ENCODE measurements at regions not wholly inside any gene's neighbourhood (a gene's known extent, or its start where the extent isn't known, plus 50 kb on each side); places are given as distances from the start of the nearest gene placed in this dataset.
"Not testable (repeated sequence)": the region's sequence is repeated elsewhere in the genome, so short reads cannot be mapped to it uniquely, and the experiment has no call there.

- DNase-seq, result no peak
Observed at GRCh38 chr10:78464118-78464855, 430.6 kb downstream of the RPS24 start.

- DNase-seq, result no peak
Observed at GRCh38 chr10:78464856-78465267, 431.2 kb downstream of the RPS24 start.

- DNase-seq, result no peak
Observed at GRCh38 chr10:78465431-78465830, 431.8 kb downstream of the RPS24 start.

- DNase-seq, result no peak
Observed at GRCh38 chr10:78467496-78468106, 433.9 kb downstream of the RPS24 start.

GRCh38 chr10:78468731-78469130 lies 435.1 kb downstream of the RPS24 start:
- not testable (repeated sequence) for DNase-seq

- DNase-seq, result no peak
Observed at GRCh38 chr10:78470267-78471103, 436.8 kb downstream of the RPS24 start.

- no peak for DNase-seq
Observed at GRCh38 chr10:78471326-78471722, 437.7 kb downstream of the RPS24 start.

GRCh38 chr10:78471723-78472550 lies 438.3 kb downstream of the RPS24 start:
- DNase-seq, result no peak

GRCh38 chr10:78472551-78472890 lies 438.9 kb downstream of the RPS24 start:
- no peak for DNase-seq

- no peak for DNase-seq
Observed at GRCh38 chr10:78473006-78473405, 439.3 kb downstream of the RPS24 start.

- DNase-seq, result no peak
Observed at GRCh38 chr10:78474743-78475142, 441.1 kb downstream of the RPS24 start.

- DNase-seq, result no peak
Observed at GRCh38 chr10:78475437-78475836, 441.8 kb downstream of the RPS24 start.

- no peak for DNase-seq
Observed at GRCh38 chr10:78476156-78476555, 442.5 kb downstream of the RPS24 start.

- no peak for DNase-seq
Observed at GRCh38 chr10:78476844-78477243, 443.2 kb downstream of the RPS24 start.

- DNase-seq, result no peak
Observed at GRCh38 chr10:78478919-78479318, 445.3 kb downstream of the RPS24 start.

- no peak for DNase-seq
Observed at GRCh38 chr10:78479467-78479866, 445.8 kb downstream of the RPS24 start.

- no peak for DNase-seq
Observed at GRCh38 chr10:78481842-78482241, 448.2 kb downstream of the RPS24 start.

GRCh38 chr10:78483641-78484040 lies 450.0 kb downstream of the RPS24 start:
- no peak for DNase-seq

- DNase-seq, result no peak
Observed at GRCh38 chr10:78489034-78489433, 455.4 kb downstream of the RPS24 start.

GRCh38 chr10:78491812-78492211 lies 458.1 kb downstream of the RPS24 start:
- DNase-seq, result peak; percentile 37

GRCh38 chr10:78492424-78492823 lies 458.8 kb downstream of the RPS24 start:
- DNase-seq, result no peak

GRCh38 chr10:78494179-78494578 lies 460.5 kb downstream of the RPS24 start:
- no peak for DNase-seq
